Neuronal stem cell (in vitro differentiated cells): ENCODE measurements at regions not wholly inside any gene's neighbourhood (a gene's known extent, or its start where the extent isn't known, plus 50 kb on each side); places are given as distances from the start of the nearest gene placed in this dataset.
"Not testable (repeated sequence)": the region's sequence is repeated elsewhere in the genome, so short reads cannot be mapped to it uniquely, and the experiment has no call there.

Experiments
- DNase-seq: peaks from one replicate; pipeline ENCODE4 v3.0.0-alpha.2; 2013; ENCODE audit warnings: low spot score
- H2AFZ ChIP-seq: one replicate; pipeline ENCODE4 v1.6.1; 2013; ENCODE audit warnings: mild to moderate bottlenecking, low read length, inconsistent platforms
- H2AK5ac ChIP-seq: 2 replicates; pipeline ENCODE4 v1.6.1; 2013; ENCODE audit warnings: low read depth, mild to moderate bottlenecking, inconsistent platforms, low read length, moderate library complexity, mixed read lengths
- H2BK120ac ChIP-seq: 2 replicates; pipeline ENCODE4 v1.6.1; 2013; ENCODE audit warnings: low read depth, mild to moderate bottlenecking, inconsistent platforms, low read length, moderate library complexity, mixed read lengths
- H2BK12ac ChIP-seq: one replicate; pipeline ENCODE4 v1.6.1; 2013; ENCODE audit warnings: low read length, inconsistent platforms
- H2BK15ac ChIP-seq: 2 replicates; pipeline ENCODE4 v1.6.1; 2013; ENCODE audit warnings: mild to moderate bottlenecking, low read length, inconsistent platforms, mixed read lengths
- H2BK5ac ChIP-seq: one replicate; pipeline ENCODE4 v1.6.1; 2013; ENCODE audit warnings: inconsistent platforms, mild to moderate bottlenecking, low read length, moderate library complexity
- H3K14ac ChIP-seq: one replicate; pipeline ENCODE4 v1.6.1; 2013; ENCODE audit warnings: low read length, inconsistent platforms
- H3K18ac ChIP-seq: 2 replicates; pipeline ENCODE4 v1.6.1; 2013; ENCODE audit warnings: low read length, inconsistent platforms
- H3K23ac ChIP-seq: 2 replicates; pipeline ENCODE4 v1.6.1; 2013; ENCODE audit warnings: low read depth, mild to moderate bottlenecking, mixed read lengths, low read length, inconsistent platforms; ENCODE audit not compliant: poor library complexity
- H3K27ac ChIP-seq: replicated peaks from 3 replicates; pipeline ENCODE4 v1.5.1; 2013; ENCODE audit warnings: low read length, inconsistent platforms
- H3K27me3 ChIP-seq, 3 experiments: 2 replicates each; pipeline ENCODE4 v1.6.1; 2013; ENCODE audit warnings: low read length in 3 of 3, mild to moderate bottlenecking in 2 of 3, inconsistent platforms in 1 of 3, low read depth in 1 of 3, mixed read lengths in 1 of 3, moderate library complexity in 1 of 3; ENCODE audit not compliant: control insufficient read depth in 3 of 3, insufficient read depth in 3 of 3
- H3K36me3 ChIP-seq, 2 donors: replicated peaks in 1 of 2; 2 replicates each; pipeline ENCODE4 v1.6.1; 2013; ENCODE audit warnings: low read length in 2 of 2; ENCODE audit not compliant: control insufficient read depth in 2 of 2, insufficient read depth in 2 of 2
- H3K4ac ChIP-seq: 2 replicates; pipeline ENCODE4 v1.6.1; 2013; ENCODE audit warnings: inconsistent platforms, mild to moderate bottlenecking, low read length, moderate library complexity
- H3K4me1 ChIP-seq, 2 donors: 1 replicate in 1 of 2; 2 replicates in 1 of 2; pipeline ENCODE4 v1.6.1; 2013; ENCODE audit warnings: low read length in 2 of 2, low read depth in 1 of 2; ENCODE audit not compliant: control insufficient read depth in 2 of 2, insufficient read depth in 1 of 2
- H3K4me2 ChIP-seq: one replicate; pipeline ENCODE4 v1.6.1; 2013; ENCODE audit warnings: mild to moderate bottlenecking, low read length, inconsistent platforms; ENCODE audit not compliant: insufficient read depth, poor library complexity, severe bottlenecking
- H3K4me3 ChIP-seq, 2 donors: 2 replicates each; pipeline ENCODE4 v1.5.1; 2013; ENCODE audit warnings: low read length in 2 of 2, mild to moderate bottlenecking in 2 of 2, inconsistent platforms in 1 of 2, moderate library complexity in 1 of 2
- H3K79me1 ChIP-seq: one replicate; pipeline ENCODE4 v1.6.1; 2013; ENCODE audit warnings: low read depth, mild to moderate bottlenecking, inconsistent platforms, low read length, moderate library complexity
- H3K9ac ChIP-seq: one replicate; pipeline ENCODE4 v1.6.1; 2013; ENCODE audit warnings: mild to moderate bottlenecking, low read depth, low read length, inconsistent platforms; ENCODE audit not compliant: poor library complexity
- H3K9me3 ChIP-seq, 2 donors: replicated peaks in 1 of 2; 2 replicates each; pipeline versions ENCODE3 to v1.6.1; 2013; ENCODE audit warnings: low read length in 2 of 2, mild to moderate bottlenecking in 2 of 2, inconsistent platforms in 1 of 2, low read depth in 1 of 2, mixed read lengths in 1 of 2, moderate library complexity in 1 of 2; ENCODE audit not compliant: control insufficient read depth in 2 of 2, insufficient read depth in 1 of 2
- H4K8ac ChIP-seq: one replicate; pipeline ENCODE4 v1.6.1; 2013; ENCODE audit warnings: low read depth, mild to moderate bottlenecking, inconsistent platforms, low read length, moderate library complexity
- H4K91ac ChIP-seq: one replicate; pipeline ENCODE4 v1.6.1; 2013; ENCODE audit warnings: low read length, low read depth, mild to moderate bottlenecking, inconsistent platforms; ENCODE audit not compliant: poor library complexity
- WGBS, 2 donors: extraction: QIAGEN DNeasy Blood & Tissue Kit; methylation state at CpG; one replicate each; pipeline ENCODE4 v1.1.7; 2013; ENCODE audit warnings: missing lambda C conversion rate in 2 of 2, mixed read lengths in 1 of 2; ENCODE audit not compliant: insufficient read length in 2 of 2, insufficient replicate concordance in 1 of 2; ENCODE audit errors: extremely low coverage in 2 of 2; 5-methylcytosine and 5-hydroxymethylcytosine counted together

GRCh38 chr7:92942706-92943105 is 106.3 kb upstream of the CDK6 start:
- H4K91ac ChIP-seq, H2BK15ac ChIP-seq, H3K27me3 ChIP-seq, H2BK120ac ChIP-seq, H2BK12ac ChIP-seq, H3K9ac ChIP-seq, H3K23ac ChIP-seq, H3K4me1 ChIP-seq, H2AK5ac ChIP-seq, H3K4ac ChIP-seq, H3K18ac ChIP-seq, H3K36me3 ChIP-seq, H3K4me2 ChIP-seq, H3K14ac ChIP-seq, H4K8ac ChIP-seq, H3K27ac ChIP-seq, H2AFZ ChIP-seq, H2BK5ac ChIP-seq, H3K79me1 ChIP-seq, H3K4me3 ChIP-seq, DNase-seq: not testable (repeated sequence)
- H3K9me3 ChIP-seq, result peaks cover 5 to 13% of the 10 kb centered on the region in 2 donors
- WGBS, 2 donors, result no CpG with 5 or more reads among the region's 1 CpG

- H3K4me1 ChIP-seq, result no peaks in the 10 kb centered on the region
- no CpG with 5 or more reads among the region's 3 CpGs for WGBS, 2 donors
- no peak overlapping the region for H3K18ac ChIP-seq
- H3K9me3 ChIP-seq, result peaks cover 5 to 13% of the 10 kb centered on the region in 2 donors
- H2AK5ac ChIP-seq, result no peak overlapping the region
- no peak overlapping the region for H3K27ac ChIP-seq
- H3K4me2 ChIP-seq, result no peak overlapping the region
- no peak overlapping the region for H3K14ac ChIP-seq
- H3K27me3 ChIP-seq, result no peaks in the 10 kb centered on the region
- no peak overlapping the region for H4K8ac ChIP-seq
- H3K36me3 ChIP-seq, result no peaks in the 10 kb centered on the region
- H3K23ac ChIP-seq, result no peak overlapping the region
- no peak overlapping the region for H3K9ac ChIP-seq
- DNase-seq, result no peak
- H3K4ac ChIP-seq, result no peak overlapping the region
- no peak overlapping the region for H3K4me3 ChIP-seq
- no peak overlapping the region for H2BK15ac ChIP-seq
- no peak overlapping the region for H2BK5ac ChIP-seq
- no peak overlapping the region for H2BK120ac ChIP-seq
- no peak overlapping the region for H2BK12ac ChIP-seq
- no peak overlapping the region for H4K91ac ChIP-seq
- H3K79me1 ChIP-seq, result no peaks in the 10 kb centered on the region
- H2AFZ ChIP-seq, result no peak overlapping the region
These were observed 103.4 kb upstream of the CDK6 start for GRCh38 chr7:92939666-92940360.

- Histone ChIP-seq H4K8ac (no peak overlapping the region), H3K27ac (no peak overlapping the region)
These were observed 97.7 kb upstream of the CDK6 start for GRCh38 chr7:92934096-92934495.

GRCh38 chr7:92932450-92932849 is 96.1 kb upstream of the CDK6 start:
- Histone ChIP-seq H3K4me1 (no peaks in the 10 kb centered on the region), H3K27me3 (no peaks in the 10 kb centered on the region), H4K91ac (no peak overlapping the region), H3K9me3 (peaks cover 0 to 3% of the 10 kb centered on the region in 2 donors), H2AK5ac (no peak overlapping the region), H3K4me3 (no peak overlapping the region), H2BK12ac (no peak overlapping the region), H3K79me1 (no peaks in the 10 kb centered on the region), H3K14ac (no peak overlapping the region), H3K27ac (no peak overlapping the region), H3K4ac (no peak overlapping the region), H3K23ac (no peak overlapping the region), H3K4me2 (no peak overlapping the region), H3K36me3 (no peaks in the 10 kb centered on the region), H4K8ac (no peak overlapping the region), H2BK5ac (no peak overlapping the region), H3K9ac (no peak overlapping the region), H3K18ac (no peak overlapping the region), H2BK15ac (no peak overlapping the region), H2BK120ac (no peak overlapping the region), H2AFZ (no peak overlapping the region)
- no CpG with 5 or more reads among the region's 8 CpGs for whole genome bisulfite sequencing, 2 donors
- DNase-seq, result no peak

More at GRCh38 chr7:92934096-92934495, 97.7 kb upstream of the CDK6 start:
- Histone ChIP-seq H3K14ac (no peak overlapping the region), H3K4ac (no peak overlapping the region), H2BK15ac (no peak overlapping the region), H3K4me2 (no peak overlapping the region), H3K27me3 (no peaks in the 10 kb centered on the region), H3K36me3 (no peaks in the 10 kb centered on the region), H2AK5ac (no peak overlapping the region), H3K4me1 (no peaks in the 10 kb centered on the region), H2BK5ac (no peak overlapping the region), H2BK12ac (no peak overlapping the region), H3K23ac (no peak overlapping the region), H3K9ac (no peak overlapping the region), H3K4me3 (no peak overlapping the region), H4K91ac (no peak overlapping the region), H2AFZ (no peak overlapping the region), H3K79me1 (no peaks in the 10 kb centered on the region), H3K9me3 (peaks cover 0 to 3% of the 10 kb centered on the region in 2 donors), H2BK120ac (no peak overlapping the region), H3K18ac (no peak overlapping the region)
- no CpG with 5 or more reads among the region's 1 CpG for WGBS, 2 donors
- no peak for DNase-seq
